ENCODE measurements at regions not wholly inside any gene's neighbourhood (a gene's known extent, or its start where the extent isn't known, plus 50 kb on each side); places are given as distances from the start of the nearest gene placed in this dataset.

- TF ChIP-seq CTCF (conservative IDR thresholded peaks at IDR 0.05 in 1 of 2, IDR thresholded peaks at IDR 0.05 in 1 of 2; ENCODE audit: low read depth in 1 of 2, low read length in 2 of 2) (no peak), EZH2 (IDR thresholded peaks at IDR 0.05; ENCODE audit: low read length, missing control alignments) (no peak)
Measured at GRCh38 chrX:13381514-13381913, 61.7 kb upstream of the ATXN3L start.
